ENCODE measurements at regions not wholly inside any gene's neighbourhood (a gene's known extent, or its start where the extent isn't known, plus 50 kb on each side); places are given as distances from the start of the nearest gene placed in this dataset.

- no peak for TF ChIP-seq CTCF (IDR thresholded peaks at IDR 0.05)
- TF ChIP-seq POLR2A (IDR thresholded peaks at IDR 0.05), result no peak
Observed at GRCh38 chr1:60470246-60470645, 396.7 kb upstream of the C1orf87 start.

Measured in thyroid gland (tissue), 4 donors.